H1 (cell line): ENCODE measurements at regions not wholly inside any gene's neighbourhood (a gene's known extent, or its start where the extent isn't known, plus 50 kb on each side); places are given as distances from the start of the nearest gene placed in this dataset.

Experiments
- CTCF ChIA-PET: fragments of 300-600 bp; sonication (Branson Sonifier 250); formaldehyde crosslinking; loops from one replicate; lab custom pipeline; 2021; ENCODE audit not compliant: partially characterized antibody; lab: Charles Lee
- POLR2A ChIA-PET: fragments of 300-600 bp; sonication (Branson Sonifier 250); formaldehyde crosslinking; loops from one replicate; lab custom pipeline; 2021; ENCODE audit warnings: inconsistent platforms; ENCODE audit not compliant: partially characterized antibody; lab: Charles Lee
- DNase-seq, 2 experiments: peaks; one replicate each; pipeline versions ENCODE4 v3.0.0 to v3.0.0-alpha.2; 2010 to 2022; ENCODE audit warnings: low spot score in 2 of 2, low read depth in 1 of 2, mixed read lengths in 1 of 2
- FAIRE-seq: peaks from 2 replicates; lab custom pipeline; 2011; peaks lifted over from hg19 to GRCh38; lab: Jason Lieb, UNC
- H2AFZ ChIP-seq: 2 replicates; pipeline ENCODE4 v1.8.1; 2012; ENCODE audit warnings: low read length, inconsistent platforms
- H2AK5ac ChIP-seq: 2 replicates; pipeline ENCODE4 v1.6.1; 2013; ENCODE audit warnings: low read depth, low read length
- H2BK120ac ChIP-seq: replicated peaks from 2 replicates; pipeline ENCODE3; 2013; ENCODE audit warnings: low read depth, low read length, inconsistent platforms
- H2BK12ac ChIP-seq: 2 replicates; pipeline ENCODE4 v1.6.1; 2013; ENCODE audit warnings: low read depth, low read length
- H2BK15ac ChIP-seq: 2 replicates; pipeline ENCODE4 v1.6.1; 2013; ENCODE audit warnings: low read length
- H2BK20ac ChIP-seq: 2 replicates; pipeline ENCODE4 v1.6.1; 2013; ENCODE audit warnings: low read length
- H2BK5ac ChIP-seq: 2 replicates; pipeline ENCODE4 v1.6.1; 2013; ENCODE audit warnings: low read depth, low read length
- H3K14ac ChIP-seq: 2 replicates; pipeline ENCODE4 v1.6.1; 2013; ENCODE audit warnings: inconsistent platforms; ENCODE audit not compliant: insufficient read length
- H3K18ac ChIP-seq: 2 replicates; pipeline ENCODE4 v1.6.1; 2013; ENCODE audit warnings: low read length; ENCODE audit errors: extremely low read depth
- H3K23ac ChIP-seq: 2 replicates; pipeline ENCODE4 v1.6.1; 2013; ENCODE audit warnings: inconsistent platforms; ENCODE audit not compliant: insufficient read length
- H3K23me2 ChIP-seq: 2 replicates; pipeline ENCODE4 v1.6.1; 2013; ENCODE audit warnings: low read depth, low read length
- H3K27ac ChIP-seq: 2 replicates; pipeline ENCODE4 v1.6.1; 2011; ENCODE audit warnings: low read depth, low read length, inconsistent platforms
- H3K27me3 ChIP-seq, 4 experiments: replicated peaks in 1 of 4; 1 replicate in 1 of 4; 2 replicates in 3 of 4; pipeline versions ENCODE4 v1.6.1 to v1.8.1; 2011 to 2013; ENCODE audit warnings: low read length in 3 of 4, mild to moderate bottlenecking in 3 of 4, inconsistent platforms in 2 of 4, mixed read lengths in 2 of 4, moderate library complexity in 1 of 4; ENCODE audit not compliant: control insufficient read depth in 3 of 4, insufficient read depth in 3 of 4; ENCODE audit errors: extremely low read depth in 1 of 4
- H3K36me3 ChIP-seq, 4 experiments: 2 replicates each; pipeline versions ENCODE4 v1.6.1 to v1.8.1; 2011 to 2013; ENCODE audit warnings: mild to moderate bottlenecking in 4 of 4, low read length in 3 of 4, moderate library complexity in 2 of 4, control low read depth in 1 of 4, inconsistent platforms in 1 of 4; ENCODE audit not compliant: insufficient read depth in 4 of 4, control insufficient read depth in 2 of 4
- H3K4ac ChIP-seq: replicated peaks from 2 replicates; pipeline ENCODE3; 2013; ENCODE audit warnings: low read length, low read depth, mixed read lengths, inconsistent platforms; ENCODE audit not compliant: insufficient read length
- H3K4me1 ChIP-seq, 4 experiments: replicated peaks in 1 of 4; 1 replicate in 1 of 4; 2 replicates in 3 of 4; pipeline versions ENCODE4 v1.6.1 to v1.8.1; 2011 to 2013; ENCODE audit warnings: low read length in 3 of 4, inconsistent platforms in 2 of 4, mixed read lengths in 1 of 4; ENCODE audit not compliant: insufficient read depth in 4 of 4, control insufficient read depth in 3 of 4
- H3K4me2 ChIP-seq, 2 experiments: 2 replicates each; pipeline versions ENCODE4 v1.6.1 to v1.8.1; 2011 to 2013; ENCODE audit warnings: low read depth in 2 of 2, low read length in 2 of 2, control low read depth in 1 of 2, inconsistent platforms in 1 of 2, mild to moderate bottlenecking in 1 of 2; ENCODE audit not compliant: insufficient read depth in 1 of 2
- H3K4me3 ChIP-seq, 4 experiments: fragments of 200-600, 300-600 bp in 1 of 4; sonication (generic), shearing (Covaris generic), sonication (Bioruptor Twin) in 1 of 4; 2 replicates each; pipeline versions ENCODE4 v1.5.1 to v1.8.1; 2011 to 2016; ENCODE audit warnings: low read length in 4 of 4, low read depth in 3 of 4, control low read depth in 2 of 4, inconsistent platforms in 2 of 4, mild to moderate bottlenecking in 2 of 4, mixed read lengths in 1 of 4, moderate library complexity in 1 of 4; ENCODE audit not compliant: insufficient read depth in 2 of 4; ENCODE audit errors: extremely low read depth in 1 of 4
- H3K56ac ChIP-seq: replicated peaks from 2 replicates; pipeline ENCODE3; 2013; ENCODE audit warnings: low read depth, mild to moderate bottlenecking, mixed read lengths, low read length, inconsistent platforms; ENCODE audit not compliant: insufficient read length
- H3K79me1 ChIP-seq: 2 replicates; pipeline ENCODE4 v1.6.1; 2013; ENCODE audit warnings: low read depth, low read length, control low read depth
- H3K79me2 ChIP-seq, 2 experiments: 2 replicates each; pipeline versions ENCODE4 v1.6.1 to v1.8.1; 2012 to 2013; ENCODE audit warnings: low read length in 2 of 2, mild to moderate bottlenecking in 2 of 2, inconsistent platforms in 1 of 2; ENCODE audit not compliant: insufficient read depth in 2 of 2, control insufficient read depth in 1 of 2
- H3K9ac ChIP-seq, 4 experiments: replicated peaks in 1 of 4; 1 replicate in 1 of 4; 2 replicates in 3 of 4; pipeline versions ENCODE4 v1.6.1 to v1.8.1; 2011 to 2013; ENCODE audit warnings: low read depth in 3 of 4, low read length in 3 of 4, control low read depth in 2 of 4, mild to moderate bottlenecking in 2 of 4, moderate library complexity in 2 of 4, inconsistent platforms in 1 of 4; ENCODE audit errors: extremely low read depth in 1 of 4
- H3K9me3 ChIP-seq, 2 experiments: 2 replicates each; pipeline versions ENCODE4 v1.6.1 to v1.8.1; 2012 to 2013; ENCODE audit warnings: mild to moderate bottlenecking in 2 of 2, moderate library complexity in 2 of 2, control low read depth in 1 of 2, inconsistent platforms in 1 of 2, low read depth in 1 of 2, low read length in 1 of 2, mixed read lengths in 1 of 2; ENCODE audit not compliant: insufficient read depth in 2 of 2
- H4K20me1 ChIP-seq, 2 experiments: replicated peaks in 1 of 2; 2 replicates each; pipeline versions ENCODE3 to v1.8.1; 2011 to 2013; ENCODE audit warnings: inconsistent platforms in 2 of 2, low read length in 2 of 2, mild to moderate bottlenecking in 1 of 2; ENCODE audit not compliant: insufficient read depth in 2 of 2, control insufficient read depth in 1 of 2
- H4K5ac ChIP-seq: 2 replicates; pipeline ENCODE4 v1.6.1; 2013; ENCODE audit warnings: low read length, low read depth, mixed read lengths, inconsistent platforms; ENCODE audit not compliant: insufficient read length
- H4K8ac ChIP-seq: 2 replicates; pipeline ENCODE4 v1.8.0; 2013; ENCODE audit warnings: mild to moderate bottlenecking, moderate library complexity, low read length, inconsistent platforms; ENCODE audit not compliant: insufficient read depth; ENCODE audit errors: extremely low read depth
- H4K91ac ChIP-seq: replicated peaks from 2 replicates; pipeline ENCODE3; 2013; ENCODE audit warnings: low read length, mixed read lengths, inconsistent platforms; ENCODE audit not compliant: insufficient read length
- BACH1 ChIP-seq: IDR thresholded peaks from 2 replicates; pipeline ENCODE4 v1.6.1; 2012; ENCODE audit warnings: low read length, improper control_type of control experiment
- CHD2 ChIP-seq: IDR thresholded peaks from 2 replicates; pipeline ENCODE4 v1.6.1; 2012; ENCODE audit warnings: low read length, improper control_type of control experiment
- EGR1 ChIP-seq: IDR thresholded peaks from 2 replicates; pipeline ENCODE4 v1.6.1; 2011; ENCODE audit warnings: low read depth, low read length, borderline replicate concordance
- HDAC6 ChIP-seq: IDR thresholded peaks from one replicate; pipeline ENCODE4 v1.7.1; 2012; ENCODE audit warnings: low read depth, mild to moderate bottlenecking, inconsistent platforms, low read length, moderate library complexity
- KDM5A ChIP-seq: fragments of 200-600 bp; IDR thresholded peaks from 2 replicates; pipeline ENCODE4 v1.7.1; 2012; ENCODE audit warnings: mild to moderate bottlenecking, low read length, inconsistent platforms, mixed read lengths
- SAP30 ChIP-seq: fragments of 300-600 bp; sonication (generic); IDR thresholded peaks from 2 replicates; pipeline ENCODE4 v1.7.1; 2012; ENCODE audit warnings: low read length, moderate library complexity, mild to moderate bottlenecking, inconsistent platforms; ENCODE audit not compliant: insufficient read depth, insufficient replicate concordance
- SUZ12 ChIP-seq: fragments of 200-600 bp; sonication (generic); IDR thresholded peaks from 2 replicates; pipeline ENCODE4 v1.6.1; 2012; ENCODE audit warnings: mild to moderate bottlenecking, inconsistent platforms, low read length, moderate library complexity, mixed read lengths
- WGBS, 2 experiments: shearing (Covaris generic) in 1 of 2; methylation state at CpG; one replicate each; pipeline versions ENCODE4 v1.1.6 to v1.1.7; 2013 to 2015; ENCODE audit warnings: low lambda C conversion rate in 2 of 2, mixed read lengths in 2 of 2, inconsistent platforms in 1 of 2, low coverage in 1 of 2, missing lambda C conversion rate in 1 of 2; ENCODE audit not compliant: insufficient replicate concordance in 2 of 2, insufficient coverage in 1 of 2, insufficient read length in 1 of 2; ENCODE audit errors: extremely low coverage in 1 of 2, missing lambda C conversion rate in 1 of 2; 5-methylcytosine and 5-hydroxymethylcytosine counted together

DNA sequence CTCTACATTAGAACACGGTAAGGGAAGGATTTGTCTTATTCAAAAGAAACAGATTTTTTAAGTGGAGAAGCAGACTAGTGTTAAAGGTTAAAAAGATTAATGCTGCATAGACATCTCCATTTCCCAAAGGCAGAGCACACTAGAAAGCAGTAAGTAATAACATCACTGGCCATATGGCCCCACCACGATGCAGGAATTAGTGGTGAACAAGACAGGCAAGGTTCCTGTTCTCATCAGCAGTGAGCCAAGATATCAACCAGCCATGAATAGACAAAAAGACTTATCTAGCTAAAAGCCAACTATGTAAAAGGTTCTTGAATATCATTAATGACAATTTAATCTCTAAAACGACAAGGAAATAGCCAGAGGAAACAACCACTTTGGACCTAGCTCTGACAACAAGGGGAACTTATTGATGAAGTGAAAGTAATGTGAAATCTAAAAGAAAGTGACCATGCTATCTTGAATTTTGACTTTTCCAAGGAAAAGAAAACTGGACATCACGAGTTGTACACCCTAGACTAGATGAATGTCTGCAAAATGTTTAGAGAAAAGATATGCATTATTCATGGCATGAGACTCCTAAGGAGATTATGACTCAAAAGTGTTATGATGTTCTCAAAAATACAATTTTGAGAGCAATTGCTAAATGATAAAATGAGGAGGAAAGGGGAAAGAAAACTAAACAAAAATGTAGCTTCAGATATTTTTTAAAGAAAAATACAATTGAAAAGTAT, 157.9 kb upstream of the STXBP5 start:
- H3K79me1 ChIP-seq = no peaks in the 10 kb centered on the region
- no peak overlapping the region for H2BK12ac ChIP-seq
- no peaks in the 10 kb centered on the region; the same call in 1 of the 2 replicates for H3K23me2 ChIP-seq
- no peak overlapping the region for H2BK15ac ChIP-seq
- DNase-seq (no peak), FAIRE-seq (no peak)
- no peak overlapping the region for H3K4ac ChIP-seq
- H3K36me3 ChIP-seq = no peaks in the 10 kb centered on the region; a peak in 1 of 8 replicates
- H3K79me2 ChIP-seq = no peaks in the 10 kb centered on the region
- H3K56ac ChIP-seq = no peak overlapping the region
- TF ChIP-seq SUZ12 (no peak), HDAC6 (no peak), EGR1 (no peak), CHD2 (no peak), BACH1 (no peak), KDM5A (no peak), SAP30 (no peak)
- TF ChIP-seq, all 59 proteins: peak for 0
- H3K18ac ChIP-seq = no peak overlapping the region
- H4K5ac ChIP-seq = no peak overlapping the region
- H4K20me1 ChIP-seq = no peaks in the 10 kb centered on the region
- CTCF ChIA-PET = no interaction called here
- no peak overlapping the region for H4K91ac ChIP-seq
- no peak overlapping the region for H2BK20ac ChIP-seq
- no peak overlapping the region for H3K4me2 ChIP-seq
- H3K9ac ChIP-seq = no peak overlapping the region
- no peak overlapping the region for H2AK5ac ChIP-seq
- no peak overlapping the region for H2BK5ac ChIP-seq
- no peak overlapping the region for H4K8ac ChIP-seq
- H3K9me3 ChIP-seq = peaks cover 0 to 2% of the 10 kb centered on the region in 2 experiments; a peak in 1 of 4 replicates
- no peak overlapping the region for H3K27ac ChIP-seq
- no peak overlapping the region for H2AFZ ChIP-seq
- H2BK120ac ChIP-seq = no peak overlapping the region
- no peak overlapping the region for H3K4me3 ChIP-seq
- no peak overlapping the region for H3K14ac ChIP-seq
- peaks cover 0 to 3% (median 0%) of the 10 kb centered on the region in 4 experiments; a peak in 1 of 7 replicates for H3K4me1 ChIP-seq
- POLR2A ChIA-PET = no interaction called here
- 89% methylated on average over 4 of the region's 4 CpGs; no CpG with 5 or more reads in 1 of the 2 experiments for WGBS, 2 experiments
- H3K27me3 ChIP-seq = no peaks in the 10 kb centered on the region
- H3K23ac ChIP-seq = no peak overlapping the region
